ENCODE measurements at regions not wholly inside any gene's neighbourhood (a gene's known extent, or its start where the extent isn't known, plus 50 kb on each side); places are given as distances from the start of the nearest gene placed in this dataset.
"Not testable (repeated sequence)": the region's sequence is repeated elsewhere in the genome, so short reads cannot be mapped to it uniquely, and the experiment has no call there.

DNA sequence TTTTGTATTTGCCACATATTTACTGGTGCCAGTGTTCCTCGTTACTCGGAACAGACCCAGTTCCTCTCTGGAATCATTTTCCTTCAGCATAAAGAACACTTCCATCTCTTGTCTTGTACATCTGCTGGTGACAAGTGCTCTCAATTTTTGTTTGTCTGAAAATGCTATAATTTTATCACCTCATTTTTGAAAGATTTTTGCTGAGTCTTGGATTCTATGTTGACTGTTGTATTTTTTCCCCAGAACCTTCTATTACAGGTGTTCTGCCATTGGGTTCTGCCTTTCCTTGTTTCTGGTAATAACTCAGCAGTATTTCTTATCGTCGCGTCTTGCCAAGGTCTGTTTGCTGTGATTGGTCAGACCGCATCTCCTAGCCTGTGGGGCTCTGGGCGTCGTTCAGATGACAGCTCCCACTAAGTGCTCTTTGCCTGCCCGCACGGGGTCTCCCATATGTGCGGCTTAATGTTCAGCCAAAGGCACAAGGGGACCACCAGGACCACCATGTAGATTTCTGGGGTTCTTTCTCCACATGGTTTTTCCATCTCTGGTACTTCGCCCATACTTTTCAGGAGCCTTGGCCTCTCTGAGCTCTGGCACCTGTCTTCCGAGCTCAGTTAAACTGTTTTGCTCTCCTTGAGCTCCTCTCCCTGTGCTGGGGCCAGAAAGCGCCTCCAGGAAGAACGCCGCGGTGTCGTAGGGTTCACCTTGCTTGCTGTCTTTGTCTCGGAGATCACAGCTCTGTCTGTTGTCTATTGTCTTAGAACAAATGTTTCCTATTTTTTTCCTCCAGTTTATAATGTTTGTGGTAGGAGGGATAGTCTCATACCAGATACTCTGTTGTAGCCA lies 80.0 kb downstream of the METRNL start:
- no peak for DNase-seq

DNA sequence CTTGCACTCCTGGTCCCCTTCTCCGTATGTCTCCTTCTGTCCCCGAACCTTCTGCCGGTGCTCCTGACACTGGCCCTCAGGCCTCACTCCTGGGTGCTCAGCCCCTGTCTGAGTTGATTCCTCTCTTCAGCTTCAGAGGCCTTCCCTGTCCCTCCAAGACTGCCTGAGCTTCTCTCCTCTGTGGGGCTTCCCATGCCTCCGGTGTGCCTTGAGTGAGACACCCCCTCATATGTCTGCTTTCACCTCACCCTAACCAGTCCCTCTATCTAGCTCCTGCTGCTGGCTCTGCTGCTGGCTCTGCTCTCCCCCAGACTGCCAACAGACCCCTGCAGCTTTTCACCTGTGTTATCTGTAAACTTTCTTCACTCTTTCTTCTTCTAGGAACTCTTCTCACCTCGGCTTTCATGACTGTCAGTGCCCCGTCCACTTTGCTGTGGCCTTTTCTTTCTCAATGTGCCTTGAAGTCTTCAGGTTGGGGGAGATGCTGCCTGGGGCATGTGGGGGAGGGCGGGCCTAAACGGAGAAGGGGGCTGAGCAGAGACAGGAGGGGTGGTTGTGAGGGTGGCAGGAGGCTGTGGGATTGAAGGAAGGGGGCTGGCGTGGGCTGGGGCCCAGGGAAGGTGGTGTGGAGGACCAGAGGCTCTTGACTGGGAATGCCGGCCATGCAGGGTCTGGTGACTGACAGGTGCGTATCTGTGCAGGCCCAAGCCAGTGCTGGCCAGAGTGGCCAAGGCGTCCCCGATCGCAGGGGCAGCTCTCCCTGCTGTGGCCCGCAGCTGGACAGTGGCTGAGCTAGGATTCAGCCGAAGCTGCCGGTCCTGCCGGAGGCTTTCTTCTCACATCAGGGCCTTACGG lies 81.3 kb downstream of the METRNL start:
- DNase-seq = no peak

DNA sequence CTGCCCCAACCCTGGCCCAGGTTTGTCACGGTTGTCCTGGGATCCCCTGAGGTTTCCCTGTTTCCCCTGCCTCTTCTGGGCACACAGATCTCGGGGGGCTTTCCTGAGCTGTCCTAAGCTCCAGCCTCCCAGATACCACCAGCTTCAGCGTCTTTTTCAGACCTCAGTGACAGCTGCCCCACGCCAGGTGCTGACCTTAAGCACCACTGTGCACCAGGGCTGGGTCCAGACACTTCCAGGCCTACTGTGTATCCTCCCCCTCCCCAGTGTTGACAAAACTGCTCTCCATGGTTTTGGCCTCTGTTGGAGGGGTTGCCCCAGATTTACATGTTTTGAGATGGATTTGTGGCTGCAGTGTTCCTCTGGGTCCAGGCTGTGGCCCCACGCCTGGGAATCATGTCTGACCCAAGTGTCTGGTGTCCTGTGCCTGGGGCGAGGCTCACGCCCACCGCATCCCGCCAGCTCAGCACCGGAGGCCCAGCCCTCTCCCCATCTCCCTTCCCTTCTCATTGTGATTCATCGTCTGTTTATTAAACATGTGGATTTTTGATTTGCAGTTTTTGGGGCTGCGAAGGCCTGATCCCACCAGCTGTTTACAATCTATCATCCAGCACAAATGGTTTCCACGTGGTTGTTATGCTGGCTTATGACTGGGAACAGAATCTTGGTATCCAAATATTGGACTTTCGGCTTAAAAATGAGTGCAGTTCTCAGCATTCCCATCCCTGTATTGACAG lies 82.1 kb downstream of the METRNL start:
- DNase-seq = no peak

DNA sequence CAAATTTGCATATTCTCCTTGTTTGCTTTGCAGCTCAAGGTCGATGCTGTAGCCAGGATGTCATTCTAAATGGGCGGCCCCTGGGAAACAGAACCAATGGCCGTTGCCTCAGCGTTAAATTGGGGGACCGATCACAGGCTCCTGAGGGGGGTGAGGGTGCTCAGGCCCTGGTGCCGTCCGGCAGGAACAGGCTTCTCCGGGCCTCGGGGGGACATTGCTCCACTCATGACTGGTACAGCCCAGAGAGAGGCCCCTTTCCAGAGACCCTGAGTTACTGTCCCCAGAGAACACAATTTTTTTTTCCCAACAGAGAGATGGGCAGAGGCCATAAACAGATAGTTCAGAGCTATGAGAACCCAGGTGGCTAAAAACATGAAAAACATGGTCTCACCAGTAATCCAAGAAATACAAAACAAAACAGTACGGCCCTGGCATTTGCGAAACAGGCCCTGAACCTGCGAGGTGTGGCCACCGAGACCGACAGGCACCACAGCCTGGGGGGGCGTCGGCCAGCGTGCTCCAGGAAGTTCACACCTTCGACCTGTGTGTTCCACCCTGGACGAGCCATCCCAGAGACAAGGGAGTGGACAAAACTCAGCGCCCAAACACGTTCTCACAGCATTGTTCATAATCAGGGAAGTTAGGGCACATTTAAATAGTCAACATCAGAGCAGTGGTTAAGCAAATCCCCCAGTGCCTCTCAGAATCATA lies 82.8 kb downstream of the METRNL start:
- no peak for DNase-seq

DNA sequence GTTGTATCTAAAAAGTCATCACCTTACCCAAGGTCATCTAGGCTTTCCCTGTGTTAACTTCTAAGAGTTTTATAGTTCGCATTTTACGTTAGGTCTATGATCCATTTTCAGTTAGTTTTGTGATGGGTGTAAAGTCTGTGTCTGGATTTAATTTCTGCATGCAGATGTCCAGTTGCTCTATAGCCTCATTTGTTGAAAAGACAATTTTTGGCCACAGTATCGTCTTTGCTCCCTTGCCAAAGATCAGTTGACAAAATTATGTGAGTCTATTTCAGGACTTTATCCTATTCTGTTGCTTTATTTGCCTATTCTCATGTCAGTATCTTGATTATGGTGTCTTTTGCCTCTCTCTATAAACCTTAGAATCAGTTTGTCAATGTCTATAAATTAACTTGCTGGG lies 85.1 kb downstream of the METRNL start:
- DNase-seq = no peak

DNA sequence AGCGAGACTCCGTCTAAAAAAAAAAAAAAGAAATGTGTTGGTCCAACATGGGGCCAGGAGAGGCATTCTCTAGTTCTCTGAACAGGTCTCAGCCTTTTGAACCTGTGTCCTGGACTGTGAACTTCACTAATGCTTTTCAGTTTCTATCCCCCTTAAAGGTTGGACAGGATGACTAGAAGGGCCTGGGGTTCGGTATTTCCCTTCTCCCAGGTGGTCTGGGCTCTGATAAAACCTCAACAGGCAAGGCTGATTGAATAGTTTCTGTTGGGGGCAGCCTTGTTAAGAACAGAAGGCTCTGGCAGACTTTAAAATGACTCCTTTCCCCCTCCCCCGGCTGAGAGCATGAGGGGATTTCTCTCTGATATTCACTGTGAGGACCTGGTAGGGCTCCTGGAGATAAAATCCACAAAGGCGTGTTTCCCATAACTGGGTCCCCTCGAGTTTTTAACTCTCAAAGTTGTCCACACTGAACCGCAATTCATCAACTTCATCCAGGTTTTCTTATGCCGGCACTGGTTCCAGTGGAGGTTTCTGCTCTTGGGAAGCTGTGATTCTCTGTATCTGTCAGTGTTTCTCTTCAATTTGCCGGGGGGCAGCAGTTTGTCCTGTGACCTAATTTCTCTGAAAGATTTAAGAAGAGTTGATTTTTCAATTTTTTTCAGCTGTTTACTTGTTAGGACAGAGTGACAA lies 91.3 kb downstream of the METRNL start:
- no peak for DNase-seq

DNA sequence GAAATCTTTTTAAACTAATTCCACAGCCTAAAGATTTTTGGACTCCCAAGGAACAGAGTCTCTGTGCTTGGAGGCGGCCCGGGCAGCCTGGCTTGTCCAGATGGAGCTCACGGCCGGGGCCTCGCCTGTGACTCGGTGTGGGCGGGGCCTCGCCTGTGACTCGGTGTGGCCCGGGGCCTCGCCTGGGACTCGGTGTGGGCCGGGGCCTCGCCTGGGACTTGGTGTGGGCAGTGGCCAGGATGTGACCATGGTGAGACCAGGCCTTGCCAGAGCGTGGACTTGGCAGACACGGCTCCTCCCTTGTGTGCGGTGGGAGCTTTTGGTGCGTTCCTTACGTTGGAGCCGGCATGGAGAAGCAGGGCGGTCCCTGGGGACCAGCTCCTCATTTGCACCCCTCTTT lies 92.3 kb downstream of the METRNL start:
- DNase-seq = no peak

DNA sequence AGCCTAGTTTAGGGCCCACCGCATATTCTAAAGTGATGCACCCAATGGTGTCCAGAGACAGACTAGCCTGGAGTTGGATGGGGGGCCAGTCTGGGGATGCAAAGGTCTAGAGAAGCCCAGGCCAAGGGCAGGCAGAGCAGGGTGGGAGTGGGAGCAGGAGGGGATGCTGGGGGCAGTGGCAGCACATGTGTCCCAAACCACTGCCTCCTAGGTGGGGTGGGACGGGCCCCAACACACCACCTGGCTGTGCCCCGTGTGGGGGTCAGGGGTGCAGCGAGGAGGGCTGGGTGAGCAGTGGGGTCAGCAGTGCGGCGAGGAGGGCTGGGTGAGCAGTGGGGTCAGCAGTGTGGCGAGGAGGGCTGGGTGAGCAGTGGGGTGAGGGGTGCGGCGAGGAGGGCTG lies 92.7 kb downstream of the METRNL start:
- not testable (repeated sequence) for DNase-seq

DNA sequence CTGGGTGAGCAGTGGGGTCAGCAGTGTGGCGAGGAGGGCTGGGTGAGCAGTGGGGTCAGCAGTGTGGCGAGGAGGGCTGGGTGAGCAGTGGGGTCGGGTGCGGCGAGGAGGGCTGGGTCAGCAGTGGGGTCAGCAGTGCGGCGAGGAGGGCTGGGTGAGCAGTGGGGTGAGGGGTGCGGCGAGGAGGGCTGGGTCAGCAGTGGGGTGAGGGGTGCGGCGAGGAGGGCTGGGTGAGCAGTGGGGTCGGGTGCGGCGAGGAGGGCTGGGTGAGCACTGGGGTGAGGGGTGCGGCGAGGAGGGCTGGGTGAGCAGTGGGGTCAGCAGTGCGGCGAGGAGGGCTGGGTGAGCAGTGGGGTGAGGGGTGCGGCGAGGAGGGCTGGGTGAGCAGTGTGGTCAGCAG lies 93.2 kb downstream of the METRNL start:
- not testable (repeated sequence) for DNase-seq

DNA sequence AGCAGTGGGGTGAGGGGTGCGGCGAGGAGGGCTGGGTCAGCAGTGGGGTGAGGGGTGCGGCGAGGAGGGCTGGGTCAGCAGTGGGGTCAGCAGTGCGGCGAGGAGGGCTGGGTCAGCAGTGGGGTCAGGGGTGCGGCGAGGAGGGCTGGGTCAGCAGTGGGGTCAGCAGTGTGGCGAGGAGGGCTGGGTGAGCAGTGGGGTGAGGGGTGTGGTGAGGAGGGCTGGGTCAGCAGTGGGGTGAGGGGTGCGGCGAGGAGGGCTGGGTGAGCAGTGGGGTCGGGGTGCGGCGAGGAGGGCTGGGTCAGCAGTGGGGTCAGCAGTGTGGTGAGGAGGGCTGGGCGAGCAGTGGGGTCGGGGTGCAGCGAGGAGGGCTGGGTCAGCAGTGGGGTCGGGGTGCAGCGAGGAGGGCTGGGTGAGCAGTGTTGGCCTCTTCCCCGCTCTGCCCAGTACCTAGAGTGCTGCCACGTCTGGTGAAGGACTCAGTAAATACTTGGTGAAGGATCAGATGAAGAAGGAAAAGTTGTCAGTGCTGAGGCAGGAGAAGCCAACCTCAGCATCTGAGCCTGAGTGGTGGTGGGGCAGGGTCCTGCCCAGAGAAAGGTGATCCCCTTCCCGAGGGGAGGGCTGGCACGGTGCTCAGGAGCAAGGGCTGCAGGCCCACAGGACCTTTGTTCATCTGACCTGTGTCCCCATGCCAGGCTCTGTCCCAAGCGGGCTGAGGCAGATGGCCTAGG lies 93.9 kb downstream of the METRNL start:
- not testable (repeated sequence) for DNase-seq

DNA sequence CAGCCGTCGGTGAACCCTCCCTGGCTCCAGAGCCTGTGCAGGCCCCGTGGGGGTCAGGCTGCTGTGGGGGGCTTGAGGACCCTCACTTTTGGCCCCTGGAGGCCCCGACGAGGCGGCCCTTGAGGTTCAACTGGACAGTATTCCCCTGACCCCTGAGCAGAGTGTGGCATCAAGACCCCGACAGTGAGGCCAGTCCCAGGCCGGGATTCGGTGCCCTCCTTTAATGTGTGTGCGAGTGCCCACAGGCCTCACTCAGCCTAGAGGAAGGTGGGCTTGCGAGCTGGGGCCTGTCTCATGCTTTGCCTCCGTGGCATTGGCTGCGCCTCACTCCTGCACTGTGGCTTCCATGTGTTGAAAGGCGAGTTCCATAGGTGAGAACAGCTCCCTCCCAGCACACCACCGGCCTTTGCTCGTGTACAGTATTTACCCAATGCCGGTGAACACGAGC lies 94.5 kb downstream of the METRNL start:
- no peak for DNase-seq

DNA sequence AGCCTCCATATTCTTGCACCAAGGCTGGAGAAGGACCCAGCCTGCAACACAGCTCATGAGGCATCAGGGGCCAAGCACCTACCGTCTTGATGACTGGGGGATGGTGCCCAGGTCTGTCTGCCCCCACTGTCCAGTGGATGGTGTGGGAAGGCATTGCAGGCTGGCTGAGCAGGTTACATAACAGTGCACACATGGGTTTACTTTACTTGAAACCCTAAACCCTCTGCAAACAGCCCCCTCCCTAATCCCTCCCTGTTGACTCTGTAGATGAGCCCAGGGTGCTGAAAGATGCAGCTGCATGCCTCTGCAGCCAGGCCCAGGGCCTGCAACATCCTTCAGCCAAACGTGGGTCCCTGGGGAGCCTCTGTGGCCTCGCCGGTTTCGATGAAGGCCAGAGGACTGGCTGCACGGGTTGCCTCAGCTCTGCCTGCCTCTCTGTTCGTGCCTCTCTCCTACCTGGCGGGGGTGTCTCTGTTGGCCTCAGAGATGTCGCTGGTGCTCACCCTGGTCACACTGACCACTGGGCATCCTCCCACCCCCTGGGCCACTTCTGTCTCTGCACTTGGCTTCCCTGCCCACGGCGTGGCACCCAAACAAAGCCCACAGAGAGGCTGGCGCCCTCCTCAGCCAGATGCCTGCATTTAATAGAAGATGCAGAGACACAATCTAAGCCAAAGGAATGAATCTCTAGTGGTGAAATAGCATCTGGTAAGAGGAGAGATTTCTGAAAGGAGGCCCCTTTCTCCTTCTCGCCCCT lies 95.1 kb downstream of the METRNL start:
- no peak for DNase-seq

DNA sequence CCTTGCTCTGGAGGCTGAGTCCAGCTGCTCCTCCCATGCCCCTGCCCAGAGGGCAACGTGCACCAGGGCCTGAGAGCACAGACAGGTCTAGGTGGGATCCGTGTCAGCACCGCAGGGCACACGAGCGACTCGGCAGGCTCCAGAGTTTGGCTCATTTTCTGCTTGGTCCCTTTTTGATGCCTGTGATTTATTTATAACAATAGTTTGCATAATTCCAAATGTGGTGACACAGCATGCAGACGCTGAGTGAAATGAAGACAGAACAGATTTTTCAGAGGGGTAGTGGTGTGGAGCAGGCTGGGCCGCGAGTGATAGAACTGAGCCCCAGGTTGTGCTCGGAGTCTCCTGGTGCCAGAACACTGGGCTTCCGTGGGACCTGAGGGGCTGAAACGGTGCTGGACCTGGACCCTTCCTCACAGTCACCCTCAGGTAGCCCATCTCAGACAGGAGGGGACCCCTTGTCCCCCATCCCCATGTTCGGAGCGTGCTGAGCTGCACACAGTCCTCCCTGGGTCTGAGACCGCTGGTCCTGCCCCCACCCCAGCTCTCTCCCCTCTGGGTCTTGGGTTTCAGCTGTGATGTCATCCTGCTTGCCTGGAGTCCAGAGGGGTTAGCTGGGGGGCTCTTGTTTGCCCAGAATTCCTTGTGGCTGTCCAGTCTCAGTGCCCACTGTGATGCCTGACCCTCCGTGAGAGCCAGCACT lies 95.9 kb downstream of the METRNL start:
- DNase-seq = no peak

DNA sequence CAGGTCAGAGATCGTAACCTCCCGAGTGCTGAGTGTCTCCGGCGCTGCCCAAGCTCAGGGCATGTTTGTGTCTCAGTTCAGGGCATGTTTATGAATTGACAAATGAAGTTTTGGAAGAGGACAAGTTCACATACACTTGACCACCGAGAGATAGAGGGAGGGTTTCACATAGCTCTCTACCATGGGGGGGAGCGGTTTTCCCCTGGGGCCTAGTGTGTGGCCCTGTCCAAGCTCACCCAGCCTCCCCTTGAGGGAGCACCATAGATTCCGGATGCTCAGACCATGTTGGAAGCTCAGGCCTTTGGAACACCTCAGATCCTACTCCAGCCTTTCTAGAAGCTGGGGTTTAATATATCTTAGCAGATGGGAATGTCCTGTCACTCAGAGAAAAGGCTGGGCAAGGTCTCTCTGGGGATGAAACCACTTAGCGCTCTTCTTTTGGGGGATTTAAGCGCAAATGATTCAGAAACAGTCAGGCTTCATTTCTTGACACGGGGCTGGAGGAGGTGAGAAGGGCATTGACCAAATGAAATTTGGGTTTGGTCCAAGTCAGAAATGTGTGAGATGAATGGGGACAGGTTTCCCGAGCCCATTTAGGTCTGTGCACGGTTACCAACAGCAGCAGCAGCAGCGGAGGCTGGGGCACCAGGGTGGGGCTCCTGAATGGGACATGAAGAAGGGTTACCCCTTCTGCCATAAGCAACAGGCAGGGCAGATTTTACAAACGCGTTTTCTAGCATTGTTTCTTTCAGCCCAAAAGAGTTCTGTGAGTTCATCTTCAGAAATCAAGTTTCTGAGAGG lies 96.6 kb downstream of the METRNL start:
- DNase-seq = no peak

DNA sequence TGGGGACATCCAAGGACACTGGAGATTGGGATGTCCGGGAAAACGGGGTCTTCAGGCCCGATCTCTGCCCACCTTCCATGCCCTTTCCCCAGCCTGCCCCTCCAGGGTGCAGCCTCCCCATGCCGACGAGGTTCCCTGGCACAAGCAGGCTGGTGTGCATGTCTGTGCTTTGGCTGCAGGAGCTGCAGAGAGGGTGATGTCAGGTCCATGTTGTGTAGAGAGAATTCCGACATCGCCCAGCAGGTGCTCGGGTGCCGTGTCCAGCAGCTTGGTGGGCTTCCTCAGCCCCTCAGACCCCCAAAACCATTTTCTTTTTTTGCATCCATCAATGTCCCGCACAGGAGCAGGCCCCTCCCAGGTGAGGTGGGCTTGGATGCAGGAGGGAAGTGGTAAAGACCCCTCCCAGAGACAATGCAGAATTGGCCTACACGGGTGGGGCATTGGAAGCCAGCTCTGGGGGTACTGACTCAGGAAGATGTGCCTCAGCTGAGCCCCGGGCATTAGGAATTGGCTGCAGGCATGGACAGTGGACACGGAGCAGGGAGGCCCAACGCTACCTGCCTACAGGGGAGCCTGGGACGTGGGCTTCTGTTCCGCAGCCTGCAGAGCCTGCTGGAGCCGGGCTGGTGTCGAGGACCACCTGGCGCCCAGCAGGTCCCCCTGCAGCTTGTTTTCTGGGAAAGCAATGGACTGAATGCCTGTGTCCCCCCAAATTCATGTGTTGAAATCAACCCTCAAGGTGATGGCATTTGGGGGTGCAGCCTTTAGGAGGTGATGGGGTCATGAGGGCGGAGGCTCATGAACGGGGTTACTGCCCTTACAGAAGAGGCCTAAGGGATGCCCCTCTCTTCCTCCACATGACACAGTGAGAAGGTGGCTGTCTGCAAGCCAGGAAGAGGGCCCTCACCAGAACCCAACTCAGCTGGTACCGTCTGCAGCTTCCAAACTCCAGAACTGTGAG lies 97.5 kb downstream of the METRNL start:
- DNase-seq = no peak

DNA sequence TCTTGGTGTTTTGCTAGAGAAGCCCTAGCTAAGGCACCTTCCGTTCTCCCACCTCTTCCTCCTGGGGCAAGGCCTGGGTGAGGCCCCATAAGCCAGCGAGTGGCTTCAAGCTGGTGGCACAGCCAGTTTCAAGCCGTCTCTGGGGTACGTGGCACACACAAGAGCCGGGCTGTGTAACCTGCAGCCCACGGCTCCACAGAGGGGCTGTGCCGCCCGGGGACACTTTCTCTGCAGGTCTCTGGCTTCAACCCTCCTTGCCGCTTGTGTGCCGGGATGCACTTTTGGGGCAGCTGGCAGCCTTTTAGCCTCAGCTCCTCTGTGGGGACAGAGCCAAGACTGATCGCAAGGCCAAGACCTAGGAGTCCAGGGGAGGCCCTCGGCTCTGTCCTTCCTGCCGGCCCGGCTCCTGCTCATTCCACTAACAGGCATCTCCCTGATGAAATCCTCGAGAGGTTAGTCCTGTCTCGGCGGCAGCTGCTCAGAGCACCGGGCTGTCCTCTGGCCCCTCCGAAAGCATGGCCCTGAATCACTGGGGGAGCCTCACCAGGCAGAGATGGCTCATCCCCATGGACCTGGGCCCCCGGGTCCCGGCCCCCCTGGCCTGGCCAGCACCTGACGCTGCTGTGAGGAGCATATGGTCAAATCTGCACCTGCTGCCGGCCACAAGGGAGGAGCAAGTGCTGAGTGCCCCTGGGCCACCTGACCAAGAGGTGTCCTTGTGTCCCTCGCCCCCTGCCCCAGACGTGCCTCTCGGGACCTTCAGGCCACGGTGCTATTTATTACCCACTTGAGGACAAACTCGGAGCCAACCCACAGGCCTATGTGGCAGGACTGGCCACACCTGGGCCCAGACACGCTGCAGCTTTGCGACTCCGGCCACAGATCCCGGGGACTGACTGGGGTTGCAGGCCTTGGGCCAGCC lies 98.5 kb downstream of the METRNL start:
- DNase-seq = no peak
